Esophagus mucosa (tissue), 1 donor: ENCODE measurements at regions not wholly inside any gene's neighbourhood (a gene's known extent, or its start where the extent isn't known, plus 50 kb on each side); places are given as distances from the start of the nearest gene placed in this dataset.
"Not testable (repeated sequence)": the region's sequence is repeated elsewhere in the genome, so short reads cannot be mapped to it uniquely, and the experiment has no call there.

Experiments used
- ATAC-seq: fragments of 200-7000 bp; cut with Tn5 transposase; one replicate; pipeline ENCODE4 v1.9.1; 2020
- donor health status: DM: yes; HTN: yes; CAD: no.

DNA sequence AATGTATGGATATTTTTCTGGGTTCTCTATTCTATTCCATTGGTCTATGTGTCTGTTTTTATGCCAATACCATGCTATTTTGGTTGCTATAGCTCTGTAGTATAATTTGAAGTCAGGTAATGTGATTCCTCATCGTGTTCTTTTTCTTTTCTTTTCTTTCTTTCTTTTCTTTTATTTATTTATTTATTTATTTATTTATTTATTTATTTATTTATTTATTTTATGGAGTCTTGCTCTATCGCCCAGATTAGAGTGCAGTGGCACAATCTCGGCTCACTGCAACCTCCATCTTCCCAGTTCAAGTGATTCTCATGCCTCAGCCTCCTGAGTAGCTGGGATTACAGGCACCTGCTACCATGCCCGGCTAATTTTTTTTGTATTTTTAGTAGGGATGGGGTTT, 315.2 kb downstream of the SV2B start:
- not testable (repeated sequence) for ATAC-seq

DNA sequence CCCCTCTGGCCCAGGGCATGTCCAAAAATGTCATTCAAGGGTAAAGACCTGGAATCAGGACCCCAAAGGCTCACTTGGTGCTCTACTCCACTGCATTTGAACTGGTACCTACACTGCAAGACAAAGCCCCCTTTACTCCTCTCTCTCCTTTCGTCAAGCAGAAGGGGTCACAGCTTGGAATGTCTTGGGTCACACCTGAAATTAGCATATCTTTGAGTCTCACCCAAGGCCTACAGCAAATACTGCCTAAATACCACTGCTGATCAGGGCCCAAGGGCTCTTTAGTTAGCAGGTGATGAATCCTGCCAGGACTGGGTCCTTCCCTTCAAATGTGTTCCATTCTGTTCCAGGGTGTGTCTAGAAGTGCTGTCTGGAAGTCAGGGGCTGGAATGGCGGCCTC, 320.6 kb downstream of the SV2B start:
- ATAC-seq, result no peak

DNA sequence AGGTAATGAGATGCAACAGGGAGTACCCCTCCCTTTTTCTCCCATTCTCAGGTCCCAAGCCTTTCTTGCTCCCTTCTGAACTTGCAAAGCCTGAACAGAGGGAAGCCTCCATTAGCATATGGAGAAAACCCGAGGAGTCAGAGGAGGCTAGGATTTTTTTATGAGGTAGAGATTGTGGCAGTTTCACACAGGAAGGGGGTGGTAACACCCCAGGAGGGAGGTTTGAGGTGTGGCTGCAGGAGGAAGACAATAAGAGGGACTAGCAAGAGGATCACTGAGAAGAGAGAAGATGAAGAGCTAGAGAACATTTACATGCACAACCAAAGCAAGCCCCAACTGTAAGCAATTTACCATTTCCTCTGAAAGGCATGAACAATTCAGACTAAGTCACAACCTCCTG, 322.7 kb downstream of the SV2B start:
- no peak for ATAC-seq

- no peak for ATAC-seq
Measured at GRCh38 chr15:91424001-91424400, 323.9 kb downstream of the SV2B start.

DNA sequence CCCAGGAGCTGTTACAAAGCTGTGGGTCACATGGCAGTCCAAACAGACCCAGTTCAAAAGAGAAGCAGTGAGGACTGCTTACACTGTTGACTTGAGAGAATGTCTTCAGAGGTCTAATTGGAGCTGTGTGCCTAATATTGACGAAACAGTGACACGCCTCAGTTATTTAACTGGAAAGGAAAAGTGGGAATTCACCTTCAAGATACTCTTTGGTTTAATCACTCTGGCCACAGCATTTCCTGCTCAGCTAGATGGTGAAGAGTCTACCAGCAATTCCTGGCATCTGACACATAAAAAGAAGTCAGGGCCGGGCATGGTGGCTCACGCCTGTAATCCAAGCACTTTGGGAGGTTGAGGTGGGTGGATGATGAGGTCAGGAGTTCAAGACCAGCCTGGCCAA, 326.4 kb downstream of the SV2B start:
- ATAC-seq, result peak; percentile 88

GRCh38 chr15:91429973-91430372, 329.9 kb downstream of the SV2B start:
- ATAC-seq, result no peak

GRCh38 chr15:91431041-91431715, 331.1 kb downstream of the SV2B start:
- ATAC-seq, result no peak

GRCh38 chr15:91435113-91435512, 335.1 kb downstream of the SV2B start:
- no peak for ATAC-seq

GRCh38 chr15:91444656-91445055, 344.6 kb downstream of the SV2B start:
- no peak for ATAC-seq

- ATAC-seq, result peak; percentile 49
Measured at GRCh38 chr15:91445695-91446228, 345.7 kb downstream of the SV2B start.

DNA sequence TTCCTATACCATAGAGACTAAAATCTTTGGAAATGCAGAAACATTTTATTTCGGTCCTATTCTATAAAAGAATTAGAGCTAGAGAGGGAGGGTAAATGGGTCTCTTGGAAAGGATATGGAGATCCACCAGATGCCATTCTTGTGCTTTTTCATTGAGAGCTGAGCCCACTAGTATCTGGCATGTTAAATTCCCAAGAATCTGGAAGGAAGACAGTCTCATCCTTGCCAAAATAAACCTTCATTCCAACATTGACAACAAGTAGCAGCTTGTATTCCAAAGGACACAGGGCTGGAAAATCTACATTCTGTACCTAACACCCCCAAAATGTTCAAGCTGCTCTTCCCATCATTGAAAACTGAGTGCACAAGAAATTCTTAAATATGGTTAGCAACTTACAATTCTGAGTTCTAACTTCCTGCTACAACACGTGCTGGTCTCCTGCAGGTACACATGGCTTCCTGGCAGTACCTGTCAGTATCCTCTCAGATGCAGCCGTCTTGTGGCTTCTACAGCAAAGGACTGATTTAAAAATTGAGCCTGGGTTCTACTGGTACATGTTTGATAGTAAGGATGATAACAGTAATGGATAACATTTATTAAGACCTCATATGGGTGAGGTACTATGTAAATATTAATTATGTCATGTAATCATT, 348.1 kb downstream of the SV2B start:
- no peak for ATAC-seq

- not testable (repeated sequence) for ATAC-seq
Measured at GRCh38 chr15:91453376-91453775, 353.3 kb downstream of the SV2B start.

DNA sequence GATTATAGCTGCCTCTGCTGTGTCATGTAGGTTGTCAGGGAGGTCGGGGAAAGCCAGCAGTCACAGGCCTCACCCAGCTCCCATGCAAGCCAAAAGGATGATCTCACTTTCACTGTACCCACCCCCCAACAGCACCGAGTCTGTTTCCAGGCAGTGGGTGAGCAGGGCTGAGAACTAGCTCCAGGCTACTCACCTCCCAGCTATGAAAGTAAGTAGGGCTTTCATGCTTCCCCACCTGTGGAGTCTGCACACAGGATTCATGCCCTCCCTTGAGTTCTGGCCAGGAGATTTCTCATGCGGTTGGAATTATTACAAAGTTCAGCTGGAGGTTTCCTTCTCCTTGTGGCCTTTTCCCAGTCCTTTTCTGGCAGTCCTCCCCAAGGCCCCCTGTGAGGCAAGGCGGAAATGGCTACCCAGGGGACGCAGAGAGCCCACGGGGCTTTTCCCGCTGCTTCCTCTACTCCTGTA, 356.2 kb downstream of the SV2B start:
- ATAC-seq, result peak; percentile 95

- ATAC-seq, result peak; percentile 47
Measured at GRCh38 chr15:91456921-91457320, 356.9 kb downstream of the SV2B start.

GRCh38 chr15:91461377-91461776, 361.3 kb downstream of the SV2B start:
- no peak for ATAC-seq

DNA sequence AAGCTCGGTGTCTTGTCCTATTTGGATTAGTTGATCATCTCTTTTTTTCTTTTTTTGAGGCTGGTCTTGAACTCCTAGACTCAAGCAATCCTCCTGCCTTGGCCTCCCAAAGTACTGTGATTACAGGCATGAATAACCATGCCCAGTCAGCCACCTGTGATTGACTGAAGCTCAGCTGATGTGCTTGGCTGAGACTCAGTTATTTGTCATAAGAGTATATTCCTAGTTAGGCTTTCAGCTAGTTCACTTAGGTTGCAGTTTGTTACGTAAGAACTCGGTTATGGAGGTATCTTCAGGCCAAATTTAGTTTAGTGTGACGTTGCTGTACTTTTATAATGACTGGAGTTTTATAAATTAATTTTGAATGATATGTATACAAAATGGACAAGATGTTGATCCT, 365.0 kb downstream of the SV2B start:
- peak; percentile 63 for ATAC-seq

- ATAC-seq, result peak; percentile 94
Measured at GRCh38 chr15:91465696-91466095, 365.6 kb downstream of the SV2B start.

DNA sequence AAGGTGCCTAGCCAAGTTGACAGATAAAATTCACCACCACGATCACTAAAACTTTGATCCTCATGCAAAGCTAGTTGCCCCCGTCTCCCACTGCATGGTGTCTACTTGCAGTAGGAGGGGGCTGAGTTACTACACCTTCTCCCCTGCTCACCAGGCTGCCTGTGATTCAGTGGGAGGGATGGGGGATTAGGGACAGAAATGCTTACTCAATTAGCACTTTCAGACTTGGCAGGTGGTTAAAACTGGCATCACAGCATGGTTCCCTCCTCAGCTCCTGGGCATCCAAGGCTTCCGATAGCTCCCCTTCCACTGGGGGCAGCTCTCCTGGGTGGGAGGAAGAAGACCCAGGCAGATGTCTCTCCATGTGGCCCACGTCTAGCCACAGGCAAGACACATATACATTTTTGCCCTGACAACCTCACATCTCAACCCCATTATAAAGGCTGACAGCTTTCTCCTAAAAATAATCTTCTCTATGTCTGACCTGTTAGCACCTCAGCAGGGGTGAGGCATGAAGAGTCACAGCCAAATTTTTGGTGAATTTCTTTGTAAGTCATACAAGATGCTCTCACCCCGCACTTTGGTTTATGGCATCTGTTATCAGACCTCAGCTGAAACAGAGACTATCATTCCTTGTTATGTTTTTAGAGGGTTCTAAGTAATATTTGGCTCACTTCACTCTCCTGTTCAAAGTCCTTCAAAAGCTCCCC, 369.0 kb downstream of the SV2B start:
- ATAC-seq, result no peak

GRCh38 chr15:91469632-91470567, 369.8 kb downstream of the SV2B start:
- no peak for ATAC-seq

- ATAC-seq, result no peak
Measured at GRCh38 chr15:91471468-91471867, 371.4 kb downstream of the SV2B start.

GRCh38 chr15:91472316-91472756, 372.3 kb downstream of the SV2B start:
- ATAC-seq, result no peak

GRCh38 chr15:91473894-91474545, 374.0 kb downstream of the SV2B start:
- no peak for ATAC-seq
